ENCODE measurements at regions not wholly inside any gene's neighbourhood (a gene's known extent, or its start where the extent isn't known, plus 50 kb on each side); places are given as distances from the start of the nearest gene placed in this dataset.

- TF ChIP-seq SIN3A (IDR thresholded peaks at IDR 0.05; ENCODE audit: borderline replicate concordance, insufficient read depth, low read length) = no peak
- TF ChIP-seq POLR2AphosphoS5 (IDR thresholded peaks at IDR 0.05; ENCODE audit: low read depth, low read length) = no peak
- TF ChIP-seq REST (IDR thresholded peaks at IDR 0.05; ENCODE audit: insufficient read depth in 1 of 2, low read depth in 2 of 2, low read length in 2 of 2) = no peak
- no peak for TF ChIP-seq TAF1 (IDR thresholded peaks at IDR 0.05; ENCODE audit: borderline replicate concordance, insufficient read depth, low read length)
- no peak for TF ChIP-seq FOXP2 (optimal IDR thresholded peaks at IDR 0.05; ENCODE audit: borderline replicate concordance, extremely low read depth, extremely low read length, insufficient read depth)
Measured at GRCh38 chr15:45857291-45857690, 222.5 kb downstream of the SQOR start.

- no peak for TF ChIP-seq POLR2AphosphoS5 (IDR thresholded peaks at IDR 0.05; ENCODE audit: low read depth, low read length)
Measured at GRCh38 chr15:45858491-45858890, 223.7 kb downstream of the SQOR start.

GRCh38 chr15:45862034-45862433 lies 227.2 kb downstream of the SQOR start:
- TF ChIP-seq TAF1 (IDR thresholded peaks at IDR 0.05; ENCODE audit: borderline replicate concordance, insufficient read depth, low read length) (no peak), REST (IDR thresholded peaks at IDR 0.05; ENCODE audit: insufficient read depth in 1 of 2, low read depth in 2 of 2, low read length in 2 of 2) (no peak), FOXP2 (optimal IDR thresholded peaks at IDR 0.05; ENCODE audit: borderline replicate concordance, extremely low read depth, extremely low read length, insufficient read depth) (no peak), POLR2AphosphoS5 (IDR thresholded peaks at IDR 0.05; ENCODE audit: low read depth, low read length) (no peak), SIN3A (IDR thresholded peaks at IDR 0.05; ENCODE audit: borderline replicate concordance, insufficient read depth, low read length) (no peak)

- no peak for TF ChIP-seq FOXP2 (optimal IDR thresholded peaks at IDR 0.05; ENCODE audit: borderline replicate concordance, extremely low read depth, extremely low read length, insufficient read depth)
Measured at GRCh38 chr15:45863881-45864580, 229.2 kb downstream of the SQOR start.

- TF ChIP-seq POLR2AphosphoS5 (IDR thresholded peaks at IDR 0.05; ENCODE audit: low read depth, low read length) (no peak), TAF1 (IDR thresholded peaks at IDR 0.05; ENCODE audit: borderline replicate concordance, insufficient read depth, low read length) (no peak), SIN3A (IDR thresholded peaks at IDR 0.05; ENCODE audit: borderline replicate concordance, insufficient read depth, low read length) (no peak), REST (IDR thresholded peaks at IDR 0.05; ENCODE audit: insufficient read depth in 1 of 2, low read depth in 2 of 2, low read length in 2 of 2) (no peak), FOXP2 (optimal IDR thresholded peaks at IDR 0.05; ENCODE audit: borderline replicate concordance, extremely low read depth, extremely low read length, insufficient read depth) (no peak)
Measured at GRCh38 chr15:45866616-45867015, 231.8 kb downstream of the SQOR start.

GRCh38 chr15:45867281-45867680 lies 232.5 kb downstream of the SQOR start:
- TF ChIP-seq FOXP2 (optimal IDR thresholded peaks at IDR 0.05; ENCODE audit: borderline replicate concordance, extremely low read depth, extremely low read length, insufficient read depth) = no peak
- no peak for TF ChIP-seq REST (IDR thresholded peaks at IDR 0.05; ENCODE audit: insufficient read depth in 1 of 2, low read depth in 2 of 2, low read length in 2 of 2)
- TF ChIP-seq TAF1 (IDR thresholded peaks at IDR 0.05; ENCODE audit: borderline replicate concordance, insufficient read depth, low read length) = no peak
- no peak for TF ChIP-seq SIN3A (IDR thresholded peaks at IDR 0.05; ENCODE audit: borderline replicate concordance, insufficient read depth, low read length)
- TF ChIP-seq POLR2AphosphoS5 (IDR thresholded peaks at IDR 0.05; ENCODE audit: low read depth, low read length) = no peak
